Endothelial cell (in vitro differentiated cells): ENCODE measurements at regions not wholly inside any gene's neighbourhood (a gene's known extent, or its start where the extent isn't known, plus 50 kb on each side); places are given as distances from the start of the nearest gene placed in this dataset.

Experiments
- DNase-seq: peaks from one replicate; pipeline ENCODE4 v3.0.0; 2021; ENCODE audit warnings: low spot score
- H3K27ac Mint-ChIP-seq: one replicate; pipeline ENCODE4 v1.8.0; 2021; ENCODE audit warnings: mixed read lengths, inconsistent platforms; ENCODE audit not compliant: unreplicated experiment
- H3K27me3 Mint-ChIP-seq: one replicate; pipeline ENCODE4 v1.8.0; 2021; ENCODE audit warnings: mild to moderate bottlenecking, moderate library complexity, mixed read lengths, inconsistent platforms; ENCODE audit not compliant: unreplicated experiment
- H3K36me3 Mint-ChIP-seq: one replicate; pipeline ENCODE4 v1.8.0; 2021; ENCODE audit warnings: mild to moderate bottlenecking, low read depth, mixed read lengths, inconsistent platforms; ENCODE audit not compliant: unreplicated experiment
- H3K4me1 Mint-ChIP-seq: one replicate; pipeline ENCODE4 v1.8.0; 2021; ENCODE audit warnings: mild to moderate bottlenecking, mixed read lengths, inconsistent platforms; ENCODE audit not compliant: unreplicated experiment
- H3K4me3 Mint-ChIP-seq: one replicate; pipeline ENCODE4 v1.8.0; 2021; ENCODE audit warnings: mild to moderate bottlenecking, mixed read lengths, inconsistent platforms; ENCODE audit not compliant: unreplicated experiment
- H3K9me3 Mint-ChIP-seq: one replicate; pipeline ENCODE4 v1.8.0; 2021; ENCODE audit warnings: mixed read lengths, inconsistent platforms; ENCODE audit not compliant: unreplicated experiment
- CTCF ChIP-seq: fragments of 200-600 bp; sonication (generic); IDR thresholded peaks from one replicate; pipeline ENCODE4 v1.5.0; 2021; ENCODE audit warnings: antibody characterized with exemption; ENCODE audit not compliant: unreplicated experiment

GRCh38 chr6:17032590-17032987 lies 69.3 kb upstream of the STMND1 start:
- no peak overlapping the region for H3K27ac Mint-ChIP-seq
- DNase-seq = no peak
- peaks cover 7% of the 10 kb centered on the region for H3K9me3 Mint-ChIP-seq
- no peak overlapping the region for H3K4me3 Mint-ChIP-seq
- H3K36me3 Mint-ChIP-seq = peaks cover 9% of the 10 kb centered on the region
- TF ChIP-seq CTCF = no peak
- H3K4me1 Mint-ChIP-seq = peaks cover 13% of the 10 kb centered on the region
- peaks cover 4% of the 10 kb centered on the region for H3K27me3 Mint-ChIP-seq

- H3K36me3 Mint-ChIP-seq = peaks cover 9% of the 10 kb centered on the region
- peaks cover 19% of the 10 kb centered on the region for H3K4me1 Mint-ChIP-seq
- peaks cover 6% of the 10 kb centered on the region for H3K27me3 Mint-ChIP-seq
- TF ChIP-seq CTCF = no peak
- DNase-seq = no peak
- H3K27ac Mint-ChIP-seq = no peak overlapping the region
- peaks cover 7% of the 10 kb centered on the region for H3K9me3 Mint-ChIP-seq
- H3K4me3 Mint-ChIP-seq = no peak overlapping the region
Measured at GRCh38 chr6:17031961-17032360, 69.9 kb upstream of the STMND1 start.

- Mint-ChIP-seq H3K4me1 (peaks cover 29% of the 10 kb centered on the region), H3K4me3 (peak overlapping the region; percentile 10), H3K36me3 (peaks cover 9% of the 10 kb centered on the region), H3K27me3 (peaks cover 6% of the 10 kb centered on the region), H3K9me3 (peaks cover 7% of the 10 kb centered on the region), H3K27ac (peak overlapping the region; percentile 84)
- no peak for TF ChIP-seq CTCF
- DNase-seq = no peak
Measured at GRCh38 chr6:17027441-17027840, 74.4 kb upstream of the STMND1 start.

GRCh38 chr6:17022604-17023003 lies 79.2 kb upstream of the STMND1 start:
- Mint-ChIP-seq H3K36me3 (no peaks in the 10 kb centered on the region), H3K27ac (no peak overlapping the region), H3K4me3 (no peak overlapping the region), H3K27me3 (peaks cover 2% of the 10 kb centered on the region), H3K4me1 (peaks cover 16% of the 10 kb centered on the region), H3K9me3 (no peaks in the 10 kb centered on the region)
- DNase-seq = no peak
- no peak for TF ChIP-seq CTCF

GRCh38 chr6:17021539-17021889 lies 80.3 kb upstream of the STMND1 start:
- H3K27ac Mint-ChIP-seq = no peak overlapping the region
- no peak for TF ChIP-seq CTCF

More at GRCh38 chr6:17021539-17021889, 80.3 kb upstream of the STMND1 start:
- H3K4me1 Mint-ChIP-seq = peaks cover 6% of the 10 kb centered on the region
- H3K9me3 Mint-ChIP-seq = no peaks in the 10 kb centered on the region
- H3K27me3 Mint-ChIP-seq = no peaks in the 10 kb centered on the region
- H3K36me3 Mint-ChIP-seq = no peaks in the 10 kb centered on the region
- no peak for DNase-seq
- H3K4me3 Mint-ChIP-seq = no peak overlapping the region
